Body of pancreas (tissue), 4 donors: ENCODE measurements at regions not wholly inside any gene's neighbourhood (a gene's known extent, or its start where the extent isn't known, plus 50 kb on each side); places are given as distances from the start of the nearest gene placed in this dataset.

Experiments
- ATAC-seq: fragments of 150-250 bp; one replicate; pipeline ENCODE4 v1.9.1; 2016
- DNase-seq, 4 donors: peaks; one replicate each; pipeline ENCODE4 v3.0.0-alpha.2; 2019
- H3K27ac ChIP-seq, 4 donors: fragments of 200-600 bp; sonication (generic); 1 replicate in 3 of 4; 2 replicates in 1 of 4; pipeline versions ENCODE4 v1.5.1 to v1.6.1; 2016 to 2019; ENCODE audit warnings: mild to moderate bottlenecking in 1 of 4, mixed read lengths in 1 of 4, moderate library complexity in 1 of 4
- H3K27me3 ChIP-seq, 2 donors: fragments of 200-600 bp; sonication (generic); one replicate each; pipeline ENCODE4 v1.6.0; 2016; ENCODE audit warnings: mild to moderate bottlenecking in 1 of 2
- H3K36me3 ChIP-seq, 2 donors: fragments of 200-600 bp; sonication (generic); replicated peaks in 1 of 2; 2 replicates each; pipeline ENCODE4 v1.5.1; 2016; ENCODE audit warnings: low read depth in 2 of 2; ENCODE audit not compliant: insufficient read depth in 1 of 2
- H3K4me1 ChIP-seq: fragments of 200-600 bp; sonication (generic); one replicate; pipeline ENCODE4 v1.6.0; 2016
- H3K4me3 ChIP-seq, 2 donors: fragments of 200-600 bp; sonication (generic); 1 replicate in 1 of 2; 2 replicates in 1 of 2; pipeline ENCODE4 v1.5.1; 2016 to 2019
- H3K9me3 ChIP-seq, 3 donors: fragments of 200-600 bp; sonication (generic); 1 replicate in 2 of 3; 2 replicates in 1 of 3; pipeline ENCODE4 v1.5.1; 2016
- POLR2A ChIP-seq, 3 donors: fragments of 450-650 bp; IDR thresholded peaks; one replicate each; pipeline ENCODE4 v1.6.1; 2016; ENCODE audit warnings: antibody characterized with exemption in 3 of 3, mild to moderate bottlenecking in 2 of 3
- WGBS, 2 donors: methylation state at CpG; one replicate each; pipeline ENCODE4 v1.1.5; 2017; 5-methylcytosine and 5-hydroxymethylcytosine counted together
- intact Hi-C: fragments of 100-400 bp; cut with DNase I; formaldehyde crosslinking; loops from one replicate; pipeline ENCODE4 v1.15.1; 2023
- TF ChIP-seq, protein P1 (sequence below), 7 experiments: fragments of 450-650 bp in 4 of 7; fragments of 200-600 bp in 3 of 7; sonication (generic) in 3 of 7; IDR thresholded peaks; one replicate each; pipeline ENCODE4 v1.5.1; 2016 to 2019; ENCODE audit warnings: antibody characterized with exemption in 7 of 7

DNA sequence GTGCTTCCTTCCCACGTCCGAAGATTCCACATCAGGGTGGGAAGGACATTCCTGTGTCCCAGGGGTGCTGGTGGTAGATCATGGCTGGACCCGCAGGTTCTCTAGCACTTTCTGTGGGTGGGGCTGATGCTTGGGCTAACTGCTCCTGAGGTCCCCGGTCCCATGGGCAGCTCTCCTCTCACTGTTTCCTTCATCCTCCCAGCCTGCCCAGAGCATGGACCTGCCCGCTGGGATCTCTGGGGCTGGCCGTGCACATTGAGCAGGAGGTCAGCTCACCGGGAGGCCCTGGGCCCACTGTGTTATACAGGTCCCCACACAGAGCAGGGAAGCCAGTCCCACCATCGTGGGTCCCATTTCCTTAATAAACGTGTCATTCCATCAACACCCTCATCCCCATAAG is 502.3 kb downstream of the TCERG1L start:
- H3K4me1 ChIP-seq: no peaks in the 10 kb centered on the region
- 52 to 56% methylated on average over 6 to 9 of the region's 9 CpGs for WGBS, 2 donors
- DNase-seq: no peak

DNA sequence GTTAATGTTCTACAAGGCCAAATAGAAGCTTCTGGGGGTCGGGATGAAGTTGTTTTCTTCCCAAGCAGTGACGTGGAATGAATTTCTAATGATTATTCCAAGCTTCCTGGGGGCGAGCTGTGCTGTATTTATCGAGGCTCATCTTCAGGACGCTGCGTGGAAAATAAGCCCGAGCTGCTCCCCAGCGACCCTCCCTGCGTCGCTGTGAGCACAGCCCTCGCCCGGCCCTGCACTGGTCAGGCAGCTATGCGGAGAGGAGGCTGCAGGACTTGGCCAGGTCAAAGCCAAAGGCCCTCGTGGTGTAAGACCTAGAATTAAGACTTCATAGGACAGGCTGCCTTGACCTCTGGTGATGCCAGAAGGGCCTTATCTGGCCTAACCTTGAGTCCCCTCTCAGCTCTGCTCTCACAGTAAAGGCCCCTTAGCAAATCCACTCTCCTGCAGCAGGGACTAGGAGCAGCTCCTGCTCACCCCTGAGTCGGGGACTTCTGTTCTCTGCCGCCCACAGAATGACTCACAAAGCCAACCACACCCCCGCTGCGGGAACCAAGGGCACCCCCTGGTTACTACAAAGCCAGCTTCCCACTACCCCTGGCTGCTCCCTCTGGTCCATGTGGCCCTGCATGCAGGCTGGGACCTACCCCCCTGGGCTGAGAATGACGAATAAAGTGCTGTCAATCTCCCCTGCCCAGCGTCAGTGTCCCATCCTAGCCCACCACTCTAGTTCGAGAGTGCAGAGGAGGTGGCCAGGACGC is 501.6 kb downstream of the TCERG1L start:
- Histone ChIP-seq H3K36me3 (no peaks in the 10 kb centered on the region), H3K9me3 (no peaks in the 10 kb centered on the region), H3K27me3 (peaks cover 0 to 4% of the 10 kb centered on the region in 2 donors), H3K4me1 (no peaks in the 10 kb centered on the region), H3K4me3 (no peak overlapping the region), H3K27ac (no peak overlapping the region)
- no peak for DNase-seq
- TF ChIP-seq, protein P1, sequence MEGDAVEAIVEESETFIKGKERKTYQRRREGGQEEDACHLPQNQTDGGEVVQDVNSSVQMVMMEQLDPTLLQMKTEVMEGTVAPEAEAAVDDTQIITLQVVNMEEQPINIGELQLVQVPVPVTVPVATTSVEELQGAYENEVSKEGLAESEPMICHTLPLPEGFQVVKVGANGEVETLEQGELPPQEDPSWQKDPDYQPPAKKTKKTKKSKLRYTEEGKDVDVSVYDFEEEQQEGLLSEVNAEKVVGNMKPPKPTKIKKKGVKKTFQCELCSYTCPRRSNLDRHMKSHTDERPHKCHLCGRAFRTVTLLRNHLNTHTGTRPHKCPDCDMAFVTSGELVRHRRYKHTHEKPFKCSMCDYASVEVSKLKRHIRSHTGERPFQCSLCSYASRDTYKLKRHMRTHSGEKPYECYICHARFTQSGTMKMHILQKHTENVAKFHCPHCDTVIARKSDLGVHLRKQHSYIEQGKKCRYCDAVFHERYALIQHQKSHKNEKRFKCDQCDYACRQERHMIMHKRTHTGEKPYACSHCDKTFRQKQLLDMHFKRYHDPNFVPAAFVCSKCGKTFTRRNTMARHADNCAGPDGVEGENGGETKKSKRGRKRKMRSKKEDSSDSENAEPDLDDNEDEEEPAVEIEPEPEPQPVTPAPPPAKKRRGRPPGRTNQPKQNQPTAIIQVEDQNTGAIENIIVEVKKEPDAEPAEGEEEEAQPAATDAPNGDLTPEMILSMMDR (IDR thresholded peaks at IDR 0.05): no peak
- TF ChIP-seq POLR2A (IDR thresholded peaks at IDR 0.05): no peak
- ATAC-seq: no peak
- WGBS, 2 donors: 44 to 54% methylated on average over 12 to 22 of the region's 22 CpGs
- intact Hi-C loops: no loop called here

More for the DNA sequence above, 502.3 kb downstream of the TCERG1L start:
- H3K9me3 ChIP-seq: no peaks in the 10 kb centered on the region
- no peak overlapping the region for H3K4me3 ChIP-seq
- H3K27me3 ChIP-seq: peaks cover 0 to 4% of the 10 kb centered on the region in 2 donors
- no peaks in the 10 kb centered on the region for H3K36me3 ChIP-seq
- ATAC-seq: no peak
- intact Hi-C loops: no loop called here
- H3K27ac ChIP-seq: no peak overlapping the region
- TF ChIP-seq POLR2A (IDR thresholded peaks at IDR 0.05): no peak

GRCh38 chr10:130810856-130811255 is 500.7 kb downstream of the TCERG1L start:
- 67 to 69% methylated on average over 4 to 14 of the region's 14 CpGs for WGBS, 2 donors
- Histone ChIP-seq H3K9me3 (no peaks in the 10 kb centered on the region), H3K4me3 (no peak overlapping the region), H3K4me1 (no peaks in the 10 kb centered on the region), H3K36me3 (no peaks in the 10 kb centered on the region), H3K27ac (no peak overlapping the region), H3K27me3 (peaks cover 0 to 4% of the 10 kb centered on the region in 2 donors)
- intact Hi-C loops: no loop called here
- TF ChIP-seq, protein P1 (IDR thresholded peaks at IDR 0.05): no peak
- no peak for TF ChIP-seq POLR2A (IDR thresholded peaks at IDR 0.05)
- DNase-seq (no peak), ATAC-seq (no peak)

GRCh38 chr10:130812381-130813148 is 499.0 kb downstream of the TCERG1L start:
- Histone ChIP-seq H3K27ac (no peak overlapping the region), H3K4me1 (no peaks in the 10 kb centered on the region), H3K9me3 (no peaks in the 10 kb centered on the region), H3K4me3 (no peak overlapping the region), H3K27me3 (peaks cover 0 to 4% of the 10 kb centered on the region in 2 donors), H3K36me3 (no peaks in the 10 kb centered on the region)
- intact Hi-C loops: no loop called here
- 78 to 80% methylated on average over 12 to 14 of the region's 14 CpGs for WGBS, 2 donors
- ATAC-seq (no peak), DNase-seq (no peak)
- no peak for TF ChIP-seq POLR2A (IDR thresholded peaks at IDR 0.05)
- TF ChIP-seq, protein P1 (IDR thresholded peaks at IDR 0.05): no peak

DNA sequence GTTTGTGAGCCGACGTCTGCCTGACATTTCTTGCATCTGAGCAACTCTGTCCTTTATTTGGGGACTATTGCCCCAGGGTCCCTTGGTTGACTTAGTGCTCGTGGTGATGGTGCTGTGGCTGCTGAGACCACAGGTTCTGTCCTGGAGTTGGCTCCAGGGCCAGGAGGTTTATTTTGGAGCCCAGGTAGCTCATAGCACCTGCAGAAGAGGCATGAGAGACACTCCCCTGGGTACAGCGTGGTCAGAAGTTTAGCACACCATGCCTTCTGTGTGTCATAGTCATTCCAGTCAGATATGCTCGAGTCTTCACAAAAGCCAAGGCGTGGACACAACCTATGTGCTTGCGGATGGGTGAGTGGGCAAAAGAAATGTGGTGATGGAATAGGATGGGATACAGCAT is 496.9 kb downstream of the TCERG1L start:
- H3K9me3 ChIP-seq: no peaks in the 10 kb centered on the region
- WGBS, 2 donors: 61 to 64% methylated on average over 7 of the region's 7 CpGs
- no peaks in the 10 kb centered on the region for H3K36me3 ChIP-seq
- TF ChIP-seq, protein P1 (IDR thresholded peaks at IDR 0.05): no peak
- H3K4me1 ChIP-seq: no peaks in the 10 kb centered on the region
- H3K4me3 ChIP-seq: no peak overlapping the region
- no peak for ATAC-seq
- no peak for DNase-seq
- peaks cover 0 to 4% of the 10 kb centered on the region in 2 donors for H3K27me3 ChIP-seq
- intact Hi-C loops: no loop called here
- H3K27ac ChIP-seq: no peak overlapping the region
